Fibroblast of the conjunctiva (primary cell): ENCODE measurements at regions not wholly inside any gene's neighbourhood (a gene's known extent, or its start where the extent isn't known, plus 50 kb on each side); places are given as distances from the start of the nearest gene placed in this dataset.
"Not testable (repeated sequence)": the region's sequence is repeated elsewhere in the genome, so short reads cannot be mapped to it uniquely, and the experiment has no call there.

Experiments
- DNase-seq: peaks from one replicate; pipeline ENCODE4 v3.0.0-alpha.2; 2010; ENCODE audit warnings: low read depth

DNA sequence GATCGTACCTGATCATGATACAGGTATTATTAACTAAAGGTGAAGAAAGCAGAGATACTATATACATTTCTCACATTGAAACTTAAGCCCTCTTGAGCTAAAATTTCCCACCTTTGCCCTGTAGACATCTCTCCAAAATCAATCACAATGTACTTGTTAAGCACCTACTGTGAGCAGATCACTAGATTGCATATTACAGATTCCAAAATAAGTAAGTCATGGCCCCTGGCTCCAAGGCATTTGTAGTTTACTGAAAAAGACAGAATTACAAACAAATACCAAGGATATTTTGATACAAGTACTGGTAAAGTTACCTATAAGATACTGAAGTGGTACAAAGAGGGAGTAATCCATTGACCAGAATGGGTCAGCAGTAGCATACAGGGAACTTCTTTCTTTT is 455.3 kb downstream of the STK39 start:
- DNase-seq = no peak

- no peak for DNase-seq
These were observed 456.5 kb downstream of the STK39 start for GRCh38 chr2:167790781-167791450.

DNA sequence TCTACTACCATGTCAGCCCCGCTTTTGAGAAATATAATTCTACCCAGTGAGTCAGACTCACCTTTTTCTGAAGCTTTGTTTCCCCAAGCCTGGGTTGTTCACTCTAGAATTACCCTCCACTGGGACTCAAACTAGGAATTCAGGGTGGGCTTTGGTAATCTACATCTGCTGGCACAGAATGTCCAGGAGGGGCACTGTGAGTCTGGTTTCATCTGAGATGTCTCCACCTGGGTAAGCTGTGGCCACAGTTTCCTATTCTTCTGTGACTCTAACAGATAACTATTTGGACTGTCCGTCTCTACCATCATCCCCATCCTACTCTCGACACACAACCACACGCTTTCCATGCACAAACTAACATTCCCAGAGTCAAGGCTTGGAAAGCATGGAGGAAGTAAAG is 457.2 kb downstream of the STK39 start:
- no peak for DNase-seq

DNA sequence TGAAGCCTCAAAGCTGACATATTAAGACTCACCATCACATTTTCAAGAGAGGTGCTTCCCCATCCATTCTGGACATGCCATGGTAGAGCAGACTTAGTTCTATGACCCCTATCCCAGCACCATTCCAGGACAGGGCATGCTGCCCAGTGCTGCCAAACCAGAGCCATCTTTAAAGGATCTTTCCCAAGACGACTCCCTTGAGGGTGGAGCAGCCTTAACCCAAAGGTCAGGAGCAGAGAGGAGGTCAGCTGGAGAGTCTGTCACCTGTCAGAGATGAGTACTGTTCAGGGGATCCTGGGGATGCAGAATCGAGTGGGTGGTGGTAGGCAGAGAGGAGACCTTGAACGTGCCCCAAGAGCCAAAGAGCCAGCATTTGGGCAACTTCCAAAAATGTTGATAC is 459.8 kb downstream of the STK39 start:
- DNase-seq = no peak

DNA sequence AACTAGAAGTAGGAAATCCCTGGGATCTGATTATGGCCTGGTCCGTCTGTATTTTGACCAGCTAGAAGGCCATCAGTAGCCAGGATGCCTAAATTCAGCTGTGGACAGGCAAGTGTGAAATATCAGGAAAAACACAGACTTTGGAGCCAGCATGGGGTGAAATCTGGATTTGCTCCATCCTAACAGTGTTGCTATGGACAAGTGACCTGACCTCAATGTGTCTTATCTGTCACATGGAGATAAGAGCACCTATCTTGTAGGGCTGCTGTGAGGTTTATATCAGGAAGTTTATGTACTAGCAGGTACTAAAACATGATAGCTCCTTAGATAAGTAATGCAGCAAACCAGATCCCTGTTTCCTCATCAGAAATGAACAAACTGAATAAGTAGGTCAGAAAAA is 460.4 kb downstream of the STK39 start:
- DNase-seq = no peak

DNA sequence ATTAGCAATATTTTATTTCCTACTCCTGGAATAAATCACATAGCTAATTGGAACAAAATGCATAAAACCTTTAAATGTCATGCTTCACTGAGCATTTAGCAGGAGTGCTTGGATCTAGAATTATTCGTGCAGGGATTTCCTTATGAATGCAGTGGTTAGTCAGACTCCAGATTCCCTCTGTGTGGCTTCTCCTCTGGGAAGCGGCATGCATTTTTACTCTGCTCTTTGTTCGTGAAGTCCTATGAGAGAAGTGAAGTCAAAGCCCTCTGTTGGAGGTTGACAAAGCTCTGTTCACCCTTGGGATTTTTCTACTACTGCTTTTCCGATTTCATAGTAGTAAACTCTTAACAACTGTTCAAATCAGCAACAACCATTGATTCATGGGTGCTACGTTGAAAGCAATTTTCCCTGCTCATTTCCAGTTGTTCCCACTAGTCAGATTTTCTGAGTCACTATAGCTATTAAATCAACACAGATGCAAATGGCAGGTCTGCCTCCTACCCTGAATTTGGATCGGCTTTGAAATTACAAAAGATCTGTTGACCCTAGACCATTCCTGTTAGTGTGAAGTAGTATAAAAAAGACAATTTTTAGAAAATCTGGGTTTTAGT is 461.7 kb downstream of the STK39 start:
- no peak for DNase-seq

GRCh38 chr2:167784084-167784425 is 463.3 kb downstream of the STK39 start:
- no peak for DNase-seq

DNA sequence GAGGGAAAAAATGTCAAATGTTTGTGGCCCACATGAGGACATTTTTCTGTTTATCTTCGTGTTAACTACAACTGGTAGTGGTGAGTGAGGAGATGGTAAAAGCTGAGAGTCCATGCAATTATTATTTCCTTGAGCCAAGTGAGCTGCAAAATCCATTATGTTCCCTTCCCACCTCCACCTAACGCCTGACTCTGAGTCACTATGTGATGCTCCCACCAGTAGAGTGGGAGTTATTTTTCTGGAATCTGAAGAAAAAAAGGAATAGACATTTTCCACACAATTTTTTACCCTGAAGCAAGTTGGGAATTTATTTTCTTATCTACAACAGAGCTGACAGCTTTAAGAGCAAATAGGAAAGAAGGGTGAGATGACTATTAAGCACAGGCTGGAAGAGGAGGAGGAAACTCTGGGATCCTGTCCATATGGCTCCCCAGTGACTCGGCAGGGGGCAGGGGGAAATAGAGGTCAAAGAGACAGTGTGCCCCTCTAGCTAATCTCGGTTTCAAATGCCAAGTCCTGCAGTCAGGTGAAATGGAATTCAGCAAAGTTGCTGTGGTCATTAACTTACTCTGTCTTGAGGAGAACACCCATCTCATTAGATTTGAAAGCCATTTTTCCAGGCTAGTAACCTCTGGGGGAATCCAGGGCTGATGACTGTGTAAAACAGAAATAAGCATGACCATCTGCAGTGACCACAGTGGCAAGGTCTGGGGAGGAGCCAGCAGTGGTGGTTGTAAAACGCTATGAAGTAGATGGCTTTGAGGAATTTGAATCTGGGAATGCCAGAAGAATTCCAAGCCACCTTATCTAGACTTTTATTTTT is 463.9 kb downstream of the STK39 start:
- no peak for DNase-seq

- DNase-seq = not testable (repeated sequence)
These were observed 465.8 kb downstream of the STK39 start for GRCh38 chr2:167781629-167782028.

- DNase-seq = no peak
These were observed 471.0 kb downstream of the STK39 start for GRCh38 chr2:167776359-167776758.

- no peak for DNase-seq
These were observed 475.8 kb downstream of the STK39 start for GRCh38 chr2:167771628-167772027.

GRCh38 chr2:167769020-167769419 is 478.4 kb downstream of the STK39 start:
- DNase-seq = no peak

- no peak for DNase-seq
These were observed 479.6 kb downstream of the STK39 start for GRCh38 chr2:167767830-167768229.

- DNase-seq = no peak
These were observed 482.5 kb downstream of the STK39 start for GRCh38 chr2:167764772-167765341.

DNA sequence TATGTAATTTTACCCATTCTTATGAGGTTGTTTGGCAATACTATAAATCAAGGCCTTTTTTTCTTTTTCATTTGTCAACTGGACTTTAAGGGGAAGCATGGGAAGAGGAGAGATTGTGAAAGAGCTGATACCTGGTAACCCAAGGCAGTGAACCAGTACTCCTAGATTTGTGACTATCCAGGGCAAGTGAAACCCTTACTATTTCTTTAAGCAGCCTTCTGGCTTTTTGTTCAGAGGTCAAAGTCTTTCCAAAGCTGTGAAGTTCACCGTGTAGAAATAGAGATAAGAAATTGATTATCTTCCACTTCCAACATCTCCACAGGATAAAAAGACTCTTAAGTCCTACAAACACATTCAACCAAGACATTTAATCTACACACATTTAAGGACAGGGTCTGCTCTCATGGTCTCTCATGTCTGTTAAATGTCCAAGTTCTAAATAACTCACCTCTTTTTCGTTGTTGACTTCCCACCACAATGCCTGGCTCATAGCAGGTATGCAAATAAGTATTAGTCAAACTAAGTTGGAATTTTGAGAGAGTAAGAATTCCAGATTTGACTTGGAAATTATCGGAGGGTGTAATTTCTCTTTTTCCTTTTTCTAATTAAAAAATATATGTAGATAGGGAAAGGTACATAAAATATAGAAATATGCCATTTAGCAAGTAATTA is 485.8 kb downstream of the STK39 start:
- no peak for DNase-seq

- no peak for DNase-seq
These were observed 487.9 kb downstream of the STK39 start for GRCh38 chr2:167759531-167759930.

DNA sequence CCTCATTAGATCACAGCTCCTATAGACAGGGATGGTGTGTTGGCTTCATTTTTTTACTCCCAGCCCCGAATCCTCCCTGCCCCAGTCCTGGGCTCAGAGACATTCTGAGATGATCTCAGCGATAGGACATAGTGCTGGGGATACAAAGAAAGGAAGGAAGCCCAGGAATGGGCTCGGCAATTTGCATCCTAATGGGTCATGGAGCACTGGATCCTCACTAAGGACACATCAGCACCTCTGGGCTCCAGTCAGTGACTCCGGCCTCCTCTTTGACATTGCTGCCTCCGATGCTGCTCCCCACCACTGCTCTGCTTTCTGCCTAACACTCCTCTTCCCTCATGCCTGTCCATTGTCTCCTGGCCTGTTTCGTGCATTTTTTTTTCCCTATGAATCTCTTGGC is 489.1 kb downstream of the STK39 start:
- no peak for DNase-seq

DNA sequence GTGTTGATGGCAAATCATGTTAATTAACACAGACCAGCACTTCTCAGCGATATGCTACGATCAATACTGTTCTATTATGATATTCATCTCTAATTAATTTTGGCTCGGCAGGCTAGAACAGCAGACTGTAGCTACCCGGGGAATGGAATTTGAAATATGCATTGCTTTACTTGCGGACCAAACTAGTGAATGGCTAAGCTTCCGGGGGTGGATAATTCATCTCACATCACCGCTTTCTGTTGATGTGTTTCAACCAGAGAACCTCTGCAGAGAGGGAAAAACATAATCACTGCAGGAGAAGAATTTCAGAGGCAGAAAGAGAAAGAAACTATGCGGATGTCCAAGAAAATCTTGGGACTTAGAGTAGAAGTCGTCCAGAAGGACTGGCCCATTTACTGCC is 490.9 kb downstream of the STK39 start:
- DNase-seq = no peak

DNA sequence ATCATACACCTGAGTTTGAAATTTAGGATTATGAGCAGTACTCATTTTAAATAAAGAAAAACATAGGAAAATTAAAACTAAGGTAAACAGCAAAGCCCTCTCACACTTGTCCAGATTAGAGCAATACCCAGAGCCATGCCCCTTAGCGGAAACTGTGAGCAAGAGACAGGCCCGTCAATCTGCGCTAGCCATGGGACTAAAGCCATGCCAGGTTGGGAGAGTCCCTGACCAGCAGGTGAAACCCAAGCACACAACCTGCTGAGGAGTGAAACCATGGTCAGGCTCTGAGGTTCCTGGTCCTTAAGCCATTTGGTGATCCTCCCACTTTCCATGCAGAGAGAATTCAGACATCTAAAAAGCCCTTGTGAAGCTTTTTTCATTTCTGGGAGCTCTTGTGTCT is 494.3 kb downstream of the STK39 start:
- DNase-seq = no peak

DNA sequence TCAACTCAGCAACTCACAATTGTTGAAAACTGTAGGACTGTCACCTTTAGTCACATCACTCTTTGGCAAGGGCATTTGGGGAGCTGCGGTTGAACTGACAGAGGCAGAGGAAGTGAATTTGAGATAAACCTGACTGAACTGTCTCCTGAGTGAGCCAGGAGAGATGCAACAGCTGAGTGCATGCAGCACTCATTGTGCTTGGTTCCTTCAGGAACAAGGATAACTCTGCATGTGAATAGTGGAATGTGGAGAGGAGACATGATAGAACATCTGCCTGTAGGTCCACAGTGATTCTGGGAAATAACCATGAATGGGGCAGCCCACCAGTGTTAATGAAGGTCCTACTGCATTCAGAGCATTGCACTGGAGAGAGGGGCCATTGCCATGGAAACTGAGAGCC is 494.7 kb downstream of the STK39 start:
- no peak for DNase-seq

- no peak for DNase-seq
These were observed 496.7 kb downstream of the STK39 start for GRCh38 chr2:167750675-167751074.

DNA sequence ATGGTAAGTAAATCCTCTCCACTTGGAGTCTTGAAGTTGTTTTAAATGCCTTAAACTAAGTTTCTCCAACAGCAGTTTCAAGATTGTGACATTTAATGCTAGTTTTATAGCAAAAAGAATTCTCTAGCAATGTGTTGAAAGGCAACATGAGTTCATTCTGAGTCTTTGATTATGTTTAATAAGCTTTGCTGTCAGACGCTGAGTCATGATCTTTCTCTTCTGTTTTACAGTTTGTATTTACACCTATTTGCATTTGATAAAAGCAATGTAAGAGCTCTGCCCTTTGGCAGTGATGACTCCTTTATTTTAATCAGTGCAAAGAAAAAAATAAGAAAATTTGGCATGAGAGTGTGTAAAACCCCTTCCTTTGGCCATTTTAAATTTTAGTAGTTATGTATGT is 497.7 kb downstream of the STK39 start:
- no peak for DNase-seq

- no peak for DNase-seq
These were observed 498.4 kb downstream of the STK39 start for GRCh38 chr2:167749016-167749415.
